OCI-LY7 (cell line): ENCODE measurements at regions not wholly inside any gene's neighbourhood (a gene's known extent, or its start where the extent isn't known, plus 50 kb on each side); places are given as distances from the start of the nearest gene placed in this dataset.

Experiments
- BruUV-seq: library from RNA; stranded (reverse); fragments of 400-500 nt; replicated peaks from 2 replicates; lab custom pipeline; 2021; lab: Mats Ljungman, UMichigan
- CTCF ChIA-PET: fragments of 300-600 bp; sonication (Branson Sonifier 250); formaldehyde crosslinking; loops from one replicate; lab custom pipeline; 2022; ENCODE audit warnings: antibody characterized with exemption; ENCODE audit not compliant: unreplicated experiment; lab: Charles Lee
- POLR2A ChIA-PET: fragments of 300-600 bp; sonication (Branson Sonifier 250); formaldehyde crosslinking; loops from one replicate; lab custom pipeline; 2022; ENCODE audit warnings: antibody characterized with exemption; lab: Charles Lee
- DNase-seq: peaks from one replicate; pipeline ENCODE4 v3.0.0-alpha.2; 2015; ENCODE audit warnings: low spot score
- H2AFZ ChIP-seq: fragments of 200-600 bp; sonication (generic), shearing (Covaris generic); 2 replicates; pipeline ENCODE4 v1.6.1; 2014; ENCODE audit warnings: mild to moderate bottlenecking, antibody characterized with exemption, low read length, moderate library complexity
- H3K27ac ChIP-seq: fragments of 200-600 bp; sonication (generic); 2 replicates; pipeline ENCODE4 v1.5.1; 2014; ENCODE audit warnings: mixed run types, low read depth, mild to moderate bottlenecking, moderate library complexity, low read length, inconsistent platforms; ENCODE audit not compliant: poor library complexity, severe bottlenecking
- H3K36me3 ChIP-seq: fragments of 200-600 bp; sonication (generic); 2 replicates; pipeline ENCODE4 v1.6.1; 2014; ENCODE audit warnings: mild to moderate bottlenecking, antibody characterized with exemption, low read length, moderate library complexity, mixed read lengths; ENCODE audit not compliant: insufficient read depth
- H3K4me1 ChIP-seq: fragments of 200-600 bp; sonication (generic); 2 replicates; pipeline ENCODE4 v1.5.1; 2014; ENCODE audit warnings: mild to moderate bottlenecking, low read length; ENCODE audit not compliant: insufficient read depth, poor library complexity, severe bottlenecking
- H3K4me2 ChIP-seq: fragments of 200-600 bp; sonication (generic); 2 replicates; pipeline ENCODE4 v1.6.1; 2014; ENCODE audit warnings: mild to moderate bottlenecking, low read length
- H3K4me3 ChIP-seq: fragments of 200-600 bp; sonication (generic); 2 replicates; pipeline ENCODE4 v1.5.1; 2014; ENCODE audit warnings: mild to moderate bottlenecking, low read depth, low read length; ENCODE audit not compliant: poor library complexity, severe bottlenecking
- H3K79me2 ChIP-seq: fragments of 200-600 bp; sonication (generic); 2 replicates; pipeline ENCODE4 v1.6.1; 2016; ENCODE audit warnings: low read depth, mild to moderate bottlenecking, low read length, moderate library complexity, mixed read lengths; ENCODE audit not compliant: insufficient read depth
- H3K9me2 ChIP-seq: fragments of 200-600 bp; sonication (generic); 2 replicates; pipeline ENCODE4 v1.6.1; 2016; ENCODE audit warnings: mild to moderate bottlenecking, low read length, mixed read lengths; ENCODE audit not compliant: insufficient read depth
- H3K9me3 ChIP-seq: fragments of 200-600 bp; sonication (generic); 2 replicates; pipeline ENCODE4 v1.6.1; 2014; ENCODE audit warnings: mild to moderate bottlenecking, mixed run types, low read length, mixed read lengths
- H4K20me1 ChIP-seq: fragments of 200-600 bp; sonication (generic); 2 replicates; pipeline ENCODE4 v1.6.1; 2014; ENCODE audit warnings: mild to moderate bottlenecking, antibody characterized with exemption, low read length, moderate library complexity, mixed read lengths; ENCODE audit not compliant: insufficient read depth
- EZH2phosphoT487 ChIP-seq: fragments of 200-600 bp; sonication (generic); IDR thresholded peaks from 2 replicates; pipeline ENCODE4 v1.6.1; 2018; ENCODE audit warnings: low read depth, borderline replicate concordance, mild to moderate bottlenecking, mixed run types, antibody characterized with exemption, low read length, moderate library complexity, mixed read lengths
- intact Hi-C: fragments of 100-400 bp; cut with micrococcal nuclease; formaldehyde crosslinking; loops from one replicate; pipeline ENCODE4 v1.10.0; 2022; ENCODE audit not compliant: unreplicated experiment
- TF ChIP-seq, protein P1 (sequence below): fragments of 200-600 bp; sonication (generic); conservative IDR thresholded peaks from 2 replicates; pipeline ENCODE4 v1.5.1; 2014; ENCODE audit warnings: mild to moderate bottlenecking, antibody characterized with exemption, low read length, moderate library complexity, mixed read lengths

DNA sequence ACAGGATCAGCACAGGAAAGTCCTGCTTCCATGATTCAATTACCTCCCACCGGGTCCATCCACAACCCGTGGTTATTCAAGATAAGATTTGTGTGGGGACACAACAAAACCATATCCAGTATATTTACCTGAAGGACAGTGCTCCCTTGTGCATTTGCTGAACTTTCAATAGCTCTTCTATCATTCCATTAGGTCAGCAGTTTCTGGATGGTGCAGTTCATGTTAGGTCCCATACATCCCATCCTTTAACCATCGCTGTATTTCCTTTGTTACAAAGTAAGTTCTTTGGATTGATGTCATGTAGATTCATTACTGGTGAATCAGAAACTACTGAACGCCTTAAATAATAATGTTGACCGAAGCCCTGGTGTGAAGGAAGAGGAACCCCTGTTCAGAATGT, 775.9 kb downstream of the TRIML1 start:
- CTCF ChIA-PET: no interaction called here

DNA sequence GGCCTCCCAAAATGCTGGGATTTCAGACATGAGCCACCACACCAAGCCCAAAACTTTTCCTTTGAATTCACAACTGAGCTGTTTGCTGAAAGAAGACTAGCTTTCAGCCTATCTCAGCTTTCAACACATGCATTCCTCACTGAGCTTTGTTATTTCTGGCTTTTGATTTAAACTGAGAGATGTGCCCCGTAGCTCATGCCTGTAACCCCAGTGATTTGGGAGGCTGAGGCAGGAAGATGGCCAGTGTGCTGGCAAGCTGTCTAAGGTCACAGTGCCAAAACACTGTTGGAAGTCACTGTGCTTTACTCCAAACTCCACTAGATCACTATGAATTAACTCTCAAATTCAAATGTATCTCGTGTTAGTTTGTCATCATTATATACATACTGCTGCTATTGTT, 779.5 kb downstream of the TRIML1 start:
- no peaks in the 10 kb centered on the region for H4K20me1 ChIP-seq
- H3K36me3 ChIP-seq: no peaks in the 10 kb centered on the region
- TF ChIP-seq, protein P1, sequence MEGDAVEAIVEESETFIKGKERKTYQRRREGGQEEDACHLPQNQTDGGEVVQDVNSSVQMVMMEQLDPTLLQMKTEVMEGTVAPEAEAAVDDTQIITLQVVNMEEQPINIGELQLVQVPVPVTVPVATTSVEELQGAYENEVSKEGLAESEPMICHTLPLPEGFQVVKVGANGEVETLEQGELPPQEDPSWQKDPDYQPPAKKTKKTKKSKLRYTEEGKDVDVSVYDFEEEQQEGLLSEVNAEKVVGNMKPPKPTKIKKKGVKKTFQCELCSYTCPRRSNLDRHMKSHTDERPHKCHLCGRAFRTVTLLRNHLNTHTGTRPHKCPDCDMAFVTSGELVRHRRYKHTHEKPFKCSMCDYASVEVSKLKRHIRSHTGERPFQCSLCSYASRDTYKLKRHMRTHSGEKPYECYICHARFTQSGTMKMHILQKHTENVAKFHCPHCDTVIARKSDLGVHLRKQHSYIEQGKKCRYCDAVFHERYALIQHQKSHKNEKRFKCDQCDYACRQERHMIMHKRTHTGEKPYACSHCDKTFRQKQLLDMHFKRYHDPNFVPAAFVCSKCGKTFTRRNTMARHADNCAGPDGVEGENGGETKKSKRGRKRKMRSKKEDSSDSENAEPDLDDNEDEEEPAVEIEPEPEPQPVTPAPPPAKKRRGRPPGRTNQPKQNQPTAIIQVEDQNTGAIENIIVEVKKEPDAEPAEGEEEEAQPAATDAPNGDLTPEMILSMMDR: no peak
- no peak for TF ChIP-seq EZH2phosphoT487
- H3K4me1 ChIP-seq: no peaks in the 10 kb centered on the region
- H3K4me3 ChIP-seq: no peak overlapping the region
- POLR2A ChIA-PET: no interaction called here
- H3K9me2 ChIP-seq: no peaks in the 10 kb centered on the region
- H2AFZ ChIP-seq: no peak overlapping the region
- CTCF ChIA-PET: no interaction called here
- DNase-seq: no peak
- no peaks in the 10 kb centered on the region for H3K9me3 ChIP-seq
- H3K27ac ChIP-seq: no peak overlapping the region
- intact Hi-C loops: no loop called here
- no peaks in the 10 kb centered on the region for H3K79me2 ChIP-seq
- no peak overlapping the region for H3K4me2 ChIP-seq
- no TSS peak for BruUV-seq

More for the DNA sequence above, 775.9 kb downstream of the TRIML1 start:
- H3K4me2 ChIP-seq: no peak overlapping the region
- no peaks in the 10 kb centered on the region for H3K79me2 ChIP-seq
- H3K4me3 ChIP-seq: no peak overlapping the region
- no peak overlapping the region for H3K27ac ChIP-seq
- intact Hi-C loops: no loop called here
- H3K4me1 ChIP-seq: no peaks in the 10 kb centered on the region
- no peaks in the 10 kb centered on the region for H3K9me2 ChIP-seq
- no peaks in the 10 kb centered on the region for H3K36me3 ChIP-seq
- no peak for TF ChIP-seq EZH2phosphoT487
- H2AFZ ChIP-seq: no peak overlapping the region
- H3K9me3 ChIP-seq: no peaks in the 10 kb centered on the region
- no TSS peak for BruUV-seq
- no peak for DNase-seq
- POLR2A ChIA-PET: no interaction called here
- no peaks in the 10 kb centered on the region for H4K20me1 ChIP-seq

GRCh38 chr4:188930822-188931221, 791.6 kb downstream of the TRIML1 start:
- Histone ChIP-seq H2AFZ (no peak overlapping the region), H3K27ac (no peak overlapping the region), H3K4me3 (no peak overlapping the region), H3K9me3 (peaks cover 8% of the 10 kb centered on the region; the same call in 1 of the 2 replicates), H3K4me1 (no peaks in the 10 kb centered on the region), H3K79me2 (no peaks in the 10 kb centered on the region), H4K20me1 (no peaks in the 10 kb centered on the region), H3K36me3 (no peaks in the 10 kb centered on the region), H3K4me2 (no peak overlapping the region), H3K9me2 (no peaks in the 10 kb centered on the region)
- intact Hi-C loops: no loop called here
- ChIA-PET CTCF (no interaction called here), POLR2A (interaction anchor here (0.6 kb wide), 1 partner anchor 178 kb away, joined by 3 read pairs; no protein-coding TSS in a partner anchor)
- BruUV-seq: no TSS peak
- no peak for TF ChIP-seq EZH2phosphoT487
- TF ChIP-seq, protein P1: no peak
- peak; percentile 1 for DNase-seq
